D721Med (cell line): ENCODE measurements at regions not wholly inside any gene's neighbourhood (a gene's known extent, or its start where the extent isn't known, plus 50 kb on each side); places are given as distances from the start of the nearest gene placed in this dataset.

Source experiments
- DNase-seq: peaks from one replicate; pipeline ENCODE4 v3.0.0; 2011; ENCODE audit warnings: low spot score; ENCODE audit not compliant: insufficient read length
- FAIRE-seq: peaks from 2 replicates; lab custom pipeline; 2011; peaks lifted over from hg19 to GRCh38; lab: Jason Lieb, UNC
- TF ChIP-seq, protein P1 (sequence below): IDR thresholded peaks from 2 replicates; pipeline ENCODE4 v1.5.1; 2012; ENCODE audit warnings: mild to moderate bottlenecking, control low read depth; ENCODE audit not compliant: insufficient read depth; ENCODE audit errors: missing control alignments

DNA sequence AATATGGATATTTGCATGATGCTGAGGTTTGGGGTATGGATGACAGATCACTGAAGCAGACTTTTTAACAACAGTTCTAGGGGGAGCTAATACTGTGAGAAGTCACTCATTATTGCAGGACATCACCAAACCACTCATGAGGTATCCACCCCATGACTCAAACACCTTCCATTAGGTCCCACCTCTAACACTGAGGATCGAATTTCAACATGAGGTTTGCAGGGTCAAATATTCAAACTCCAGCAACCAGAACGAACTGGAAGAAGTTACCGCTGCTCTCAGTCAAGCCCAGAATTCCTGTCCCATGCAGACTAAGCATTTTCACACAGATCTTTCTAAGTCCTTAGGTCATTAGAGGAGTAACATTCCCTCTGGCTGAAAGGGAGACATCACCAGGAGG lies 758.9 kb downstream of the UQCRFS1 start:
- FAIRE-seq (no peak), DNase-seq (no peak)
- TF ChIP-seq, protein P1, sequence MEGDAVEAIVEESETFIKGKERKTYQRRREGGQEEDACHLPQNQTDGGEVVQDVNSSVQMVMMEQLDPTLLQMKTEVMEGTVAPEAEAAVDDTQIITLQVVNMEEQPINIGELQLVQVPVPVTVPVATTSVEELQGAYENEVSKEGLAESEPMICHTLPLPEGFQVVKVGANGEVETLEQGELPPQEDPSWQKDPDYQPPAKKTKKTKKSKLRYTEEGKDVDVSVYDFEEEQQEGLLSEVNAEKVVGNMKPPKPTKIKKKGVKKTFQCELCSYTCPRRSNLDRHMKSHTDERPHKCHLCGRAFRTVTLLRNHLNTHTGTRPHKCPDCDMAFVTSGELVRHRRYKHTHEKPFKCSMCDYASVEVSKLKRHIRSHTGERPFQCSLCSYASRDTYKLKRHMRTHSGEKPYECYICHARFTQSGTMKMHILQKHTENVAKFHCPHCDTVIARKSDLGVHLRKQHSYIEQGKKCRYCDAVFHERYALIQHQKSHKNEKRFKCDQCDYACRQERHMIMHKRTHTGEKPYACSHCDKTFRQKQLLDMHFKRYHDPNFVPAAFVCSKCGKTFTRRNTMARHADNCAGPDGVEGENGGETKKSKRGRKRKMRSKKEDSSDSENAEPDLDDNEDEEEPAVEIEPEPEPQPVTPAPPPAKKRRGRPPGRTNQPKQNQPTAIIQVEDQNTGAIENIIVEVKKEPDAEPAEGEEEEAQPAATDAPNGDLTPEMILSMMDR, result no peak

GRCh38 chr19:28453420-28453819 lies 759.5 kb downstream of the UQCRFS1 start:
- FAIRE-seq, result no peak
- DNase-seq, result no peak
- TF ChIP-seq, protein P1, result no peak

DNA sequence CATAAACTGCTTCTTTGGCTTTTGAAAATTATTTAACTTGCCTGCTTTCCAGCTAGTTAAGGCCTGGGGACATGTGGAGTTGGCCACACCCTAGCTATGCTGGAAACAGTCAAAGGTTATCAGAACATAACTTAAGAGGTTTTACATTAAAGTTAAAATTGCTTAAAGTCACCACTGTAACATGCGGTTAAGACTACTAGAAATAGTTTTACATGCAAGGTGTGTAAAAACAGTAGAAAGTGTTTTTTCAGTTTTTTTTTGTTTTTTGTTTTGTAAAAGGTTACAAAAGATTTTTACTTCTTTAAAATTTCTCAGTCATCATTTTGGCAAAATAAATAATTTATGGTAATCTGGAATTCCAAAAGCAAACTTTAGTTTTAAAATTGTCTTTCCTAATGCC lies 763.1 kb downstream of the UQCRFS1 start:
- no peak for DNase-seq
- TF ChIP-seq, protein P1, result no peak
- no peak for FAIRE-seq

DNA sequence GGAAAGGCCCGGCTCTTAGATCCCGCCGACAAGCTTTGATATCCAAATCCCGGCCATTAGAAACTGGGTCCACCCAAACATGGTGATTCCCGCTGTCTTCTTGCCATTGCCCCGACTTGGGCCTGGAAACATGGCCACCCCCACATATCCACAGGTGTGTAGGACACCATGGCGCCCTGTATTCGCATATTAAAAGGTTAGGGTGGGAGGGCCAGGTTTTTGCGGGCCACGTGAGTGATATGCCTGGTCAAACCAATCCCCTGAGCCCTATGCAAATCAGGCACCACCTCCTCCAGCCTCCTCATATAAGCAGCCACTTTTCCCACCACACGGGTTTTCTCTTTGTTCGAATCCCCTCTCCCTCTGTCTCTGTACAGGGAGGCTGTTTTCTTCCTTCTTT lies 766.4 kb downstream of the UQCRFS1 start:
- DNase-seq, result no peak
- no peak for FAIRE-seq
- TF ChIP-seq, protein P1, result no peak

- DNase-seq (no peak), FAIRE-seq (no peak)
- TF ChIP-seq, protein P1, result no peak
These were observed 767.1 kb downstream of the UQCRFS1 start for GRCh38 chr19:28445826-28446225.

- no peak for DNase-seq
- TF ChIP-seq, protein P1, result no peak
These were observed 768.6 kb downstream of the UQCRFS1 start for GRCh38 chr19:28444362-28444761.

DNA sequence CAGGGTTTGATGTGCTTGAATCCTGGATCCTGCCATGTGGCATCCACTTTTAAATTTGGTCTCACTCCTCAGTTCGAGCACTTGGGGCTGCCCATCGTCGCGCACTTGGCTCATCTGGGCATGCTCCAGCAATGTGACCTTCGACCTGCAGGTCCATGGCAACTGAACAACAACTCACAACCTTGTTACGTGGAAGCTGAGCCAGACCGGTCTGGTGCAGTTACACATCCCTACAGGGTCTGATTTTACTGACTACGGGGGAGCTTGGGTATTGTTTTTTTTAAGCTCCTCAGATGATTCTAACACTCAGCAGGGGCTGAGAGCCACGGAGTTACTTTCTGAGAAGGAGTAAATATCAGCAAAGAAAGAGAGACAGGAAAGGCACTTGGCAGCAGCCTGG lies 769.6 kb downstream of the UQCRFS1 start:
- DNase-seq, result no peak

More at GRCh38 chr19:28444362-28444761, 768.6 kb downstream of the UQCRFS1 start:
- no peak for FAIRE-seq

More for the DNA sequence above, 769.6 kb downstream of the UQCRFS1 start:
- FAIRE-seq, result no peak
- TF ChIP-seq, protein P1, result no peak
